Fibroblast of the aortic adventitia (primary cell): ENCODE measurements at regions not wholly inside any gene's neighbourhood (a gene's known extent, or its start where the extent isn't known, plus 50 kb on each side); places are given as distances from the start of the nearest gene placed in this dataset.
"Not testable (repeated sequence)": the region's sequence is repeated elsewhere in the genome, so short reads cannot be mapped to it uniquely, and the experiment has no call there.

Experiments
- DNase-seq: peaks from one replicate; pipeline ENCODE4 v3.0.0-alpha.2; 2010; ENCODE audit warnings: low read depth
- H3K4me3 ChIP-seq: 2 replicates; pipeline ENCODE4 v1.5.1; 2011; ENCODE audit warnings: low read depth, mild to moderate bottlenecking, control low read depth, low read length, moderate library complexity
- TF ChIP-seq, protein P1 (sequence below): IDR thresholded peaks from 2 replicates; pipeline ENCODE4 v1.5.1; 2011; ENCODE audit warnings: mild to moderate bottlenecking, low read length, control low read depth, inconsistent platforms; ENCODE audit not compliant: insufficient read depth

DNA sequence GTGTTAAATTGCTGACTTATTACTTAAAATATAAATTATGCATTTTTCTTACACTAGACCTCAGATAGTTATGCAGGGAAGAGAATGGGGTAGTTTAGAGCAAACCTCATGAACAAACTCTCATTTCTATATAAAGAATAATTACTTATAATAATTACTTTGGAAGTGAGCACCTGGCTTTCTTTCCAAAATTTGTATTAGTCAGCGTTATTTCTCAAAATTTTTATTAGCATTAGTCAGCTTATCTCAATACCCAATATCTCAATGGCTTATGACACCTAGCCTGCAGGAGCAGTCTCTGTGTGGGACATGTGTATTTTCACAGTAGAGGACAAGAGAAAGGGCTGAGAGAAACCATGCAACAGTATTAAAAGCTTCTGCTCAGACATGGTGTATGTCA lies 849.2 kb upstream of the HS3ST5 start:
- no peak for DNase-seq

DNA sequence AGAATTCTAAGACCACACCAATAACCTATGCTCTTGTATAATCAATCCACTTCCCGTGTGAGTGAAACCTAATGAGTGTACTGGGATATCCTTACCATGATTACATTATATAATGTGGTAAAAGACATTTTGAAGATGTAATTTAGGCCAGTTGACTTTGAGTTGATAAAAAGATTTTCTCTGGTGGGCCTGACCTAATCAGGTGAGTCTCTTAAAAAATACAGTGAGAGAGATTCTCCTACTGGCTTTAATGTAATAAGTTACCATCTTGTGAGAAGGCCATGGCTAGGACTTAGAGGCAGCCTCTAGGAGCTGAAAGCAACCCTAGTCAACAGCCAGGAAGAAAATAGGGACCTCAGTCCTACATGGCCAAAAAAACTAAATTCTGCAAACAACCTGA lies 847.7 kb upstream of the HS3ST5 start:
- DNase-seq = no peak
- no peak overlapping the region for H3K4me3 ChIP-seq
- TF ChIP-seq, protein P1, sequence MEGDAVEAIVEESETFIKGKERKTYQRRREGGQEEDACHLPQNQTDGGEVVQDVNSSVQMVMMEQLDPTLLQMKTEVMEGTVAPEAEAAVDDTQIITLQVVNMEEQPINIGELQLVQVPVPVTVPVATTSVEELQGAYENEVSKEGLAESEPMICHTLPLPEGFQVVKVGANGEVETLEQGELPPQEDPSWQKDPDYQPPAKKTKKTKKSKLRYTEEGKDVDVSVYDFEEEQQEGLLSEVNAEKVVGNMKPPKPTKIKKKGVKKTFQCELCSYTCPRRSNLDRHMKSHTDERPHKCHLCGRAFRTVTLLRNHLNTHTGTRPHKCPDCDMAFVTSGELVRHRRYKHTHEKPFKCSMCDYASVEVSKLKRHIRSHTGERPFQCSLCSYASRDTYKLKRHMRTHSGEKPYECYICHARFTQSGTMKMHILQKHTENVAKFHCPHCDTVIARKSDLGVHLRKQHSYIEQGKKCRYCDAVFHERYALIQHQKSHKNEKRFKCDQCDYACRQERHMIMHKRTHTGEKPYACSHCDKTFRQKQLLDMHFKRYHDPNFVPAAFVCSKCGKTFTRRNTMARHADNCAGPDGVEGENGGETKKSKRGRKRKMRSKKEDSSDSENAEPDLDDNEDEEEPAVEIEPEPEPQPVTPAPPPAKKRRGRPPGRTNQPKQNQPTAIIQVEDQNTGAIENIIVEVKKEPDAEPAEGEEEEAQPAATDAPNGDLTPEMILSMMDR = no peak

More for the DNA sequence above, 849.2 kb upstream of the HS3ST5 start:
- TF ChIP-seq, protein P1 = no peak
- no peak overlapping the region for H3K4me3 ChIP-seq

DNA sequence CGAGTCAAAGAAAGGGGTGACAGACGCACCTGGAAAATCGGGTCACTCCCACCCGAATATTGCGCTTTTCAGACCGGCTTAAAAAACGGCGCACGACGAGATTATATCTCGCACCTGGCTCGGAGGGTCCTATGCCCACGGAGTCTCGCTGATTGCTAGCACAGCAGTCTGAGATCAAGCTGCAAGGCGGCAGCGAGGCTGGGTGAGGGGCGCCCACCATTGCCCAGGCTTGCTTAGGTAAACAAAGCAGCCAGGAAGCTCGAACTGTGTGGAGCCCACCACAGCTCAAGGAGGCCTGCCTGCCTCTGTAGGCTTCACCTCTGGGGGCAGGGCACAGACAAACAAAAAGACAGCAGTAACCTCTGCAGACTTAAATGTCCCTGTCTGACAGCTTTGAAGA lies 832.6 kb upstream of the HS3ST5 start:
- not testable (repeated sequence) for H3K4me3 ChIP-seq, DNase-seq

DNA sequence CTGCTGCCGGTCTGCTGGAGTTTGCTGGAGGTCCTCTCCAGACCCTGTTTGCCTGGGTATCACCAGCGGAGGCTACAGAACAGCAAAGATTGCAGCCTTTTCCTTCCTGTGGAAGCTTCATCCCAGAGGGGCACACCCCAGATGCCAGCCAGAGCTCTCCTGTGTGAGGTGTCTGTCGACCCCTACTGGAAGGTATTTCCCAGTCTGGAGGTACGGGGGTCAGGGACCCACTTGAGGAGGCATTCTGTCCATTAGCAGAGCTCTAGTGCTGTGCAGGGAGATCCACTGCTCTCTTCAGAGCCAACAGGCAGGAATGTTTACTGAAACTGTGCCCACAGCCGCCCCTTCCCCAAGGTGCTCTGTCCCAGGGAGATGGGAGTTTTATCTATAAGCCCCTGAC lies 823.1 kb upstream of the HS3ST5 start:
- H3K4me3 ChIP-seq, DNase-seq: not testable (repeated sequence)

DNA sequence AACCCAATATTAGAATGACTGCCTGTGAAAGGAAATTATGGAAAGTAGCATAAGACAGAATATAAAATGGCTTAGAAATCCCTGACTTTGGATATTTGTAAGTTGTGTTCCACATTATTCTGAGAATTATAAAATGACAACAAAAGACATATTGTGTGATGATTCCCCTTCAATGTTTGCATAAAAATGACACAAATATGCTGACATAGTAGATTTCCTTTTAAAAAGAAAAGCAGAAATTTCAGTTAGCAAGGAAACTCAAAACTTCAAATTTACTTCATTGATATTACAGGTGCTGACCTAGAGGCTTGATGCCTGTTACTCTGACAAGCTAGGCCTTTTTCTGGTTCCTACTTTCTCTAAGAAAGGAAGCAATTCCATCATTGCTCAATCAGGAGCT lies 816.9 kb upstream of the HS3ST5 start:
- DNase-seq = no peak
- H3K4me3 ChIP-seq = no peak overlapping the region
- TF ChIP-seq, protein P1 = no peak

DNA sequence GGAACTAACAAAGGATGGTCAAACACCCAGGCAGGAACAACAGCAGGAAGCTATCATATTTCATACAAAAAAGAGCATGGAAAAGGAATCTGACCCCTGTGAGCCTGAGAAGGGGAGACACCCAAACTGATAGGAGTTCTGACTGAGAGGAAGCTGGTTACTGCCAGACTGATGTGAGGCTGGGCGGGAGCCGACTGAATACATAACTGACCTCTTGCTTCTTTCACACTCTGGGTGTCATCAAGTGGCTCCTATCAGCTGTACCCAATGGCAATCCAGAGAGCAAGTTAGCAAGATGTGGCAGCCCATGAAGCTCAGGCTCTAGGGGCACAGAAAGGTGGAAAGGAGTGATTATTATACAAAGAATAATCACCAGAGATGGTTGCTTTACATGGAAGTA lies 795.1 kb upstream of the HS3ST5 start:
- TF ChIP-seq, protein P1 = no peak
- no peak overlapping the region for H3K4me3 ChIP-seq
- DNase-seq = no peak

DNA sequence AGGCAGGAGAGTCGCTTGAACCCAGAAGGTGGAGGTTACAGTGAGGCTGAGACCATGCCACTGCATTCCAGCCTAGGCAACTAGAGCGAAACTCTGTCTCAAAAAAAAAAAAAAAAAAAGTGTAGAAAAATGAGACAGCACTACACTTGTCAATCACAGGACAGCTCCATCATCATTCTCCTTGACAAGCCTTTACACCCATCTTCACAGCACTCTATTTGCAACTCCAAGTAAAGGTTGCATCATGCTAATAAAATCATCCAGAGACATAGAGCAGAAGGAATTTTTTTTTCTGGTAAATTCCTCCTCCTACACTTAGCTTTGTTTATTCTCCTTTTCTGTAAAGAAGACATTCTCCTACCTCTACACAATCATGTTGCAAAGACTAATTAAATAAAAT lies 791.0 kb upstream of the HS3ST5 start:
- DNase-seq = no peak
- H3K4me3 ChIP-seq = no peak overlapping the region
- TF ChIP-seq, protein P1 = no peak

DNA sequence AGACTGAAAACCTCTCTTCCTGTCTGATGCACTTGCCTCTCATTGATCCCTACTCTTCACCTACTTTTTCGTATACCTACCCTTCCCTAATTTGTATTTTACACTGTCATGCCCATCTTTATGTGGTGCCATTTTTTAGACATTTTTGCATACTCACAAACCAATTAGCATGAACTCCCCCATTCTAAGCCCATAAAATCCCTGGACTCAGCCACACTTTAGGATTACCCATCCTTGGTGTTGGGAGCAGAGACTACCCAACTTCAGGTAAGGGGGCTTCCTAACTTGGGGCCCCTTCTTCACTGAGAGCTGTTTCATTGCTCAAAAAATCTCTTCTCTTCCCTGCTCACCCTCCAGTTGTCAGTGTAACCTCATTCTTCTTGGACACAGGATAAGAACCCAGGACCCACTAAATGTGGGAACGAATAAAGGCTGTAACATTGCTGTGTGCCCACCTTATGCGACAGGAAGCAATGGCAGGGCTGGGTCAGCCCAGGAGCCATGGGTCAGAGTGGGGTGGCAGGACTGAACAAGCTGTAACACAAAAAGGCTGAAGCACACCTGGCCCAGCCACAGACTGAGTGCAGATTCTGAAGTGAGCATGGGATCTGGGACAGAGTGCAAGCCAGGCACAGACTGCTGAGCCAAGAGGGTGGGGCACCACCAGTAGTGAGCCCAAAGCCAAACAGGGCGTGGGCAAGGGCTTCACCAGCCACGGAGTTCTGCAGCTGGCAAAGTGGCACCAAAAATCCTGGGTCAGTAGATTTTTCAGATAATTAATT lies 789.1 kb upstream of the HS3ST5 start:
- DNase-seq = no peak
- no peak overlapping the region for H3K4me3 ChIP-seq
- TF ChIP-seq, protein P1 = no peak

DNA sequence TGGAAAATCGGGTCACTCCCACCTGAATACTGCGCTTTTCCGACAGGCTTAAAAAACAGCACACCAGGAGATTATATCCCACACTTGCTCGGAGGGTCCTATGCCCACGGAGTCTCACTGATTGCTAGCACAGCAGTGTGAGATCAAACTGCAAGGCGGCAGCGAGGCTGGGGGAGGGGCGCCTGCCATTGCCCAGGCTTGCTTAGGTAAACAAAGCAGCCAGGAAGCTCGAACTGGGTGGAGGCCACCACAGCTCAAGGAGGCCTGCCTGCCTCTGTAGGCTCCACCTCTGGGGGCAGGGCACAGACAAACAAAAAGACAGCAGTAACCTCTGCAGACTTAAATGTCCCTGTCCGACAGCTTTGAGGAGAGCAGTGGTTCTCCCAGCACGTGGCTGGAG lies 778.7 kb upstream of the HS3ST5 start:
- not testable (repeated sequence) for H3K4me3 ChIP-seq, DNase-seq
